Glutamatergic neuron (in vitro differentiated cells): ENCODE measurements at regions not wholly inside any gene's neighbourhood (a gene's known extent, or its start where the extent isn't known, plus 50 kb on each side); places are given as distances from the start of the nearest gene placed in this dataset.

Experiments used
- DNase-seq: peaks from one replicate; pipeline ENCODE4 v3.0.0; 2022
- H3K27ac Mint-ChIP-seq: one replicate; pipeline ENCODE4 v1.8.0; 2020; ENCODE audit warnings: mild to moderate bottlenecking, mixed read lengths, inconsistent platforms; ENCODE audit not compliant: unreplicated experiment
- H3K27me3 Mint-ChIP-seq: one replicate; pipeline ENCODE4 v1.8.0; 2020; ENCODE audit warnings: mild to moderate bottlenecking, moderate library complexity, mixed read lengths, inconsistent platforms; ENCODE audit not compliant: unreplicated experiment
- H3K36me3 Mint-ChIP-seq: one replicate; pipeline ENCODE4 v1.8.0; 2020; ENCODE audit warnings: mild to moderate bottlenecking, mixed read lengths, inconsistent platforms; ENCODE audit not compliant: unreplicated experiment
- H3K4me1 Mint-ChIP-seq: one replicate; pipeline ENCODE4 v1.8.0; 2020; ENCODE audit warnings: mild to moderate bottlenecking, low read depth, mixed read lengths, inconsistent platforms; ENCODE audit not compliant: unreplicated experiment
- H3K4me3 Mint-ChIP-seq: one replicate; pipeline ENCODE4 v1.8.0; 2020; ENCODE audit warnings: mild to moderate bottlenecking, mixed read lengths, inconsistent platforms; ENCODE audit not compliant: unreplicated experiment
- H3K9me3 Mint-ChIP-seq: one replicate; pipeline ENCODE4 v1.8.0; 2020; ENCODE audit warnings: mild to moderate bottlenecking, moderate library complexity, mixed read lengths, inconsistent platforms; ENCODE audit not compliant: unreplicated experiment
- TF ChIP-seq, protein P1 (sequence below): fragments of 200-600 bp; sonication (generic); IDR thresholded peaks from one replicate; pipeline ENCODE4 v1.5.0; 2021; ENCODE audit not compliant: partially characterized antibody, unreplicated experiment

DNA sequence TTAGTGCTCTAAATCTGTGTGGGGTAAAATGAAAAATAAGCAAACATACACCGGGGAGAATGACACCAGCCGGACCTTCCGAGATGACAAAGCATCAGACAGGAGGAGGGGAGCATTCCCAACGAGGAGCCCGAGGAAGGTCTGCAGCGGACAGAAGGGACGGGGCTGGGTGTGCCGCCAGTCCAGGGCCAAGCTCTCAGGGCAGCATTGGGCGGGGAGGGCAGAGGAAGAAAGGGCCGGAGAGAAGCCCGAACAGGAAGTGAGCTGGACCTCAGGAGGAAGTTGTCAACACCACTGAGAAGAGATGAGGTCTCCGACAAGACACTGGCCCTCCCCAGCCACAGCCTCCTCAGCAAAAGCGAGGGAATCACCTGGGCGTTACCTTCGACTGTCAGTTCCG is 182.6 kb upstream of the RNF32 start:
- H3K9me3 Mint-ChIP-seq = no peaks in the 10 kb centered on the region
- no peak for DNase-seq

DNA sequence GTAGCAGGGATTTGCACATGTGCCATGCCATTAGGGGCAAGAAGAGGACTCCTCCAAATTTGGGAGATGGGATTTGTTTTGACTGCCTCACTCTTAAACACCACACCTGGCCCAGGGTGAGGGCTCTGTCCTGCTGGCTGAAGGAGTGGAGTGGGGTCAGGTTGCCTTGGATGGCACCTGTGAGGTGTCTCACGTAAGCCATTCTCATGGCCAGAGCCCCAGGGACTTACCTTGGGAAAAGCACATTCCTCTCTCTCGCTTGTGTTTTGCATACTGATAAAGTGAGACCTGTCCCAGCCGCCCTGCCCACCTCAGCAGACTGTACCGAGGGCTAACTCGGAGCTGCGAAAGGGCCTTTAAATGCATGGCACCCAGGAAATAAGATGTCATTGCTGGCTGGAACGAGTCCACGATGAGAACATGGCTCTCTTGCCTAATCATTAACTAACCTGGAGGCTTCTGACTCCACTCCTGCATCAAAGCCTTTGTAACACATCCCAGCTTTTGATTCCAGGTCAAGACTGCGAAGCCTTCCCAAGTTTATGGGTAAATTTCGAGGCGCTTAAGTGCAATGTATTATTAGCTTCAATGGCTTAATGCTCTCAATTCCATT is 184.0 kb upstream of the RNF32 start:
- H3K36me3 Mint-ChIP-seq = no peaks in the 10 kb centered on the region
- no peak for DNase-seq
- H3K4me1 Mint-ChIP-seq = no peaks in the 10 kb centered on the region
- H3K9me3 Mint-ChIP-seq = no peaks in the 10 kb centered on the region
- H3K27ac Mint-ChIP-seq = no peak overlapping the region
- H3K4me3 Mint-ChIP-seq = no peak overlapping the region
- H3K27me3 Mint-ChIP-seq = no peaks in the 10 kb centered on the region
- TF ChIP-seq, protein P1, sequence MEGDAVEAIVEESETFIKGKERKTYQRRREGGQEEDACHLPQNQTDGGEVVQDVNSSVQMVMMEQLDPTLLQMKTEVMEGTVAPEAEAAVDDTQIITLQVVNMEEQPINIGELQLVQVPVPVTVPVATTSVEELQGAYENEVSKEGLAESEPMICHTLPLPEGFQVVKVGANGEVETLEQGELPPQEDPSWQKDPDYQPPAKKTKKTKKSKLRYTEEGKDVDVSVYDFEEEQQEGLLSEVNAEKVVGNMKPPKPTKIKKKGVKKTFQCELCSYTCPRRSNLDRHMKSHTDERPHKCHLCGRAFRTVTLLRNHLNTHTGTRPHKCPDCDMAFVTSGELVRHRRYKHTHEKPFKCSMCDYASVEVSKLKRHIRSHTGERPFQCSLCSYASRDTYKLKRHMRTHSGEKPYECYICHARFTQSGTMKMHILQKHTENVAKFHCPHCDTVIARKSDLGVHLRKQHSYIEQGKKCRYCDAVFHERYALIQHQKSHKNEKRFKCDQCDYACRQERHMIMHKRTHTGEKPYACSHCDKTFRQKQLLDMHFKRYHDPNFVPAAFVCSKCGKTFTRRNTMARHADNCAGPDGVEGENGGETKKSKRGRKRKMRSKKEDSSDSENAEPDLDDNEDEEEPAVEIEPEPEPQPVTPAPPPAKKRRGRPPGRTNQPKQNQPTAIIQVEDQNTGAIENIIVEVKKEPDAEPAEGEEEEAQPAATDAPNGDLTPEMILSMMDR = no peak

More for the DNA sequence above, 182.6 kb upstream of the RNF32 start:
- Mint-ChIP-seq H3K27ac (no peak overlapping the region), H3K4me3 (no peak overlapping the region), H3K4me1 (no peaks in the 10 kb centered on the region), H3K36me3 (no peaks in the 10 kb centered on the region), H3K27me3 (no peaks in the 10 kb centered on the region)
- TF ChIP-seq, protein P1 = no peak

DNA sequence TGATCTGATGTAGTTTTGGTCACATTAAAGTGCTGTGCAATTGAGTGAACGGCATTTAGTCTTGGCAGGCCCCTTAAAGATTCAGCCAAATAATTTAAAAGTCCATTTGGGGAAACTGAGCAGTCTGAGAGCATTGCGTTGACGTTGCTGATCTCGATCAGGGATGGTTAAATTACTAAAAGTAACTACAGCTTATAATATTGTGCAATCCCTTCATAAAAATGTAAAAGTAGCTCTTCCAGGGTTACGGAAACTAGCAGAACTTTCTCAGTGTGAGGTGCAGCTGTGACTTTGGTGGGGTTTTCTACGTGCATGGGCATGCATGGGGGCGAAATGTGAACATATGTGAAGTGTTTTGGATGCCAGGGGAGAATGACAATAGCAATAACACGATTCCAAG is 184.5 kb upstream of the RNF32 start:
- no peak for DNase-seq
- Mint-ChIP-seq H3K36me3 (no peaks in the 10 kb centered on the region), H3K4me1 (no peaks in the 10 kb centered on the region), H3K4me3 (no peak overlapping the region), H3K27ac (no peak overlapping the region), H3K27me3 (no peaks in the 10 kb centered on the region), H3K9me3 (no peaks in the 10 kb centered on the region)
- TF ChIP-seq, protein P1 = no peak

DNA sequence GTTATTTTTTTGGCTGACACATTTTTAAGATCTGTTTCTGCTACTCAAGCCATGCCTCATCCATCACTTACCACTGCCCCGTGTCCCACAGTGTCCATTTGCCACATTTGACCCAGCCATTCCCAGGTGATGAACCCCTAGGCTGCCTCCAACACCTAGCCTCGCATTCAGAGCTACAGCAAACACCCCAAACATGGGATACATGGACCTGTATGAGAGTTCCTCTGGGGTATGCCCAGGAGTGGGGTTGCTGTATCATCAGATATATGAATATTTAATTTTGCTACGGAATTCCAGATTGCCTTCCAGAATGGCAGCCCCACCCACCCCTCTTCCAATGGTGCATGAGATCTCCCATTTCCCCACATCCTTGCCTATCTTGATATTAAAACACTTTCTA is 190.1 kb upstream of the RNF32 start:
- no peak for DNase-seq
- Mint-ChIP-seq H3K27me3 (no peaks in the 10 kb centered on the region), H3K36me3 (no peaks in the 10 kb centered on the region), H3K4me3 (no peak overlapping the region), H3K4me1 (no peaks in the 10 kb centered on the region), H3K9me3 (no peaks in the 10 kb centered on the region), H3K27ac (no peak overlapping the region)
- TF ChIP-seq, protein P1 = no peak

DNA sequence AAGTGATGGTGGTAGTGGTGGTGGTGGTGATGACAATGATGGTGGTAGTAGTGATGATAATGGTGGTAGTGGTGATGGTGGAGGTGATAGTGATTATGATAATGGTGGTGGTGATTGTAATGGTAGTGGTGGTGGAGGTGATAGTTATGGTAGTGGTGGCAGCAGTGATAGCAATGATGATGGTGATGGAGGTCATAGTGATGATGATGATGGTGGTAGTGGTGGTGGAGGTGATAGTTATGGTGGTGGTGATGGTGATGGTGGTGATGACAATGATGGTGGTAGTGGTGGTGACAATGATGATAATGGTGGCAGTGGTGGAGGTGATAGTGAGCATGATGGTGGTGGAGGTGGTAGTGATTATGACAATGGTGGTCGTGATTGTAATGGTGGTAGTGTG is 191.7 kb upstream of the RNF32 start:
- Mint-ChIP-seq H3K9me3 (no peaks in the 10 kb centered on the region), H3K27me3 (no peaks in the 10 kb centered on the region), H3K27ac (no peak overlapping the region), H3K4me1 (no peaks in the 10 kb centered on the region), H3K4me3 (no peak overlapping the region), H3K36me3 (no peaks in the 10 kb centered on the region)
- DNase-seq = no peak
- TF ChIP-seq, protein P1 = no peak
